Glutamatergic neuron (in vitro differentiated cells): ENCODE measurements at regions not wholly inside any gene's neighbourhood (a gene's known extent, or its start where the extent isn't known, plus 50 kb on each side); places are given as distances from the start of the nearest gene placed in this dataset.

Source experiments
- DNase-seq: peaks from one replicate; pipeline ENCODE4 v3.0.0; 2022
- H3K27ac Mint-ChIP-seq: one replicate; pipeline ENCODE4 v1.8.0; 2020; ENCODE audit warnings: mild to moderate bottlenecking, mixed read lengths, inconsistent platforms; ENCODE audit not compliant: unreplicated experiment
- H3K27me3 Mint-ChIP-seq: one replicate; pipeline ENCODE4 v1.8.0; 2020; ENCODE audit warnings: mild to moderate bottlenecking, moderate library complexity, mixed read lengths, inconsistent platforms; ENCODE audit not compliant: unreplicated experiment
- H3K36me3 Mint-ChIP-seq: one replicate; pipeline ENCODE4 v1.8.0; 2020; ENCODE audit warnings: mild to moderate bottlenecking, mixed read lengths, inconsistent platforms; ENCODE audit not compliant: unreplicated experiment
- H3K4me1 Mint-ChIP-seq: one replicate; pipeline ENCODE4 v1.8.0; 2020; ENCODE audit warnings: mild to moderate bottlenecking, low read depth, mixed read lengths, inconsistent platforms; ENCODE audit not compliant: unreplicated experiment
- H3K4me3 Mint-ChIP-seq: one replicate; pipeline ENCODE4 v1.8.0; 2020; ENCODE audit warnings: mild to moderate bottlenecking, mixed read lengths, inconsistent platforms; ENCODE audit not compliant: unreplicated experiment
- H3K9me3 Mint-ChIP-seq: one replicate; pipeline ENCODE4 v1.8.0; 2020; ENCODE audit warnings: mild to moderate bottlenecking, moderate library complexity, mixed read lengths, inconsistent platforms; ENCODE audit not compliant: unreplicated experiment
- CTCF ChIP-seq: fragments of 200-600 bp; sonication (generic); IDR thresholded peaks from one replicate; pipeline ENCODE4 v1.5.0; 2021; ENCODE audit not compliant: partially characterized antibody, unreplicated experiment

- DNase-seq, result no peak
- Mint-ChIP-seq H3K27me3 (no peaks in the 10 kb centered on the region), H3K36me3 (no peaks in the 10 kb centered on the region), H3K27ac (no peak overlapping the region), H3K4me1 (no peaks in the 10 kb centered on the region), H3K9me3 (peaks cover 1% of the 10 kb centered on the region), H3K4me3 (no peak overlapping the region)
- TF ChIP-seq CTCF, result no peak
Measured at GRCh38 chr10:88080213-88080612, 216.8 kb downstream of the PTEN start.

GRCh38 chr10:88081457-88082054 is 218.1 kb downstream of the PTEN start:
- Mint-ChIP-seq H3K36me3 (no peaks in the 10 kb centered on the region), H3K4me3 (no peak overlapping the region), H3K27me3 (no peaks in the 10 kb centered on the region), H3K27ac (no peak overlapping the region), H3K4me1 (no peaks in the 10 kb centered on the region), H3K9me3 (peaks cover 1% of the 10 kb centered on the region)
- no peak for DNase-seq
- TF ChIP-seq CTCF, result no peak

GRCh38 chr10:88082391-88082790 is 219.0 kb downstream of the PTEN start:
- no peaks in the 10 kb centered on the region for H3K4me1 Mint-ChIP-seq

GRCh38 chr10:88082806-88083596 is 219.6 kb downstream of the PTEN start:
- Mint-ChIP-seq H3K9me3 (peaks cover 1% of the 10 kb centered on the region), H3K27ac (no peak overlapping the region), H3K36me3 (no peaks in the 10 kb centered on the region), H3K4me1 (no peaks in the 10 kb centered on the region), H3K4me3 (no peak overlapping the region), H3K27me3 (no peaks in the 10 kb centered on the region)
- DNase-seq, result no peak
- no peak for TF ChIP-seq CTCF

More at GRCh38 chr10:88082391-88082790, 219.0 kb downstream of the PTEN start:
- no peak for TF ChIP-seq CTCF
- DNase-seq, result no peak
- Mint-ChIP-seq H3K27ac (no peak overlapping the region), H3K4me3 (no peak overlapping the region), H3K9me3 (peaks cover 1% of the 10 kb centered on the region), H3K36me3 (no peaks in the 10 kb centered on the region), H3K27me3 (no peaks in the 10 kb centered on the region)

GRCh38 chr10:88083597-88083989 is 220.2 kb downstream of the PTEN start:
- H3K27ac Mint-ChIP-seq, result no peak overlapping the region
- no peaks in the 10 kb centered on the region for H3K4me1 Mint-ChIP-seq
- no peaks in the 10 kb centered on the region for H3K36me3 Mint-ChIP-seq
- H3K27me3 Mint-ChIP-seq, result no peaks in the 10 kb centered on the region
- H3K9me3 Mint-ChIP-seq, result peaks cover 1% of the 10 kb centered on the region
- no peak for DNase-seq
- no peak for TF ChIP-seq CTCF
- H3K4me3 Mint-ChIP-seq, result no peak overlapping the region
